ENCODE measurements at regions not wholly inside any gene's neighbourhood (a gene's known extent, or its start where the extent isn't known, plus 50 kb on each side); places are given as distances from the start of the nearest gene placed in this dataset.

- Histone ChIP-seq H3K27me3 (ENCODE audit: low read depth) (peaks cover 6% of the 10 kb centered on the region), H3K4me1 (no peaks in the 10 kb centered on the region), H3K36me3 (no peaks in the 10 kb centered on the region), H3K4me3 (no peak overlapping the region), H3K27ac (replicated peaks) (no peak overlapping the region), H3K9me3 (replicated peaks) (no peaks in the 10 kb centered on the region)
- intact Hi-C loops (cut with micrococcal nuclease) = loop anchor here (10.0 kb wide), 1 partner anchor 1539 kb away; no protein-coding TSS in a partner anchor
- DNase-seq = no peak
- TF ChIP-seq CTCF (IDR thresholded peaks at IDR 0.05; ENCODE audit: borderline replicate concordance) = peak; percentile 50
These were observed 214.1 kb downstream of the NUF2 start for GRCh38 chr1:163535807-163536206.

- H3K27me3 ChIP-seq (ENCODE audit: low read depth) = peaks cover 6% of the 10 kb centered on the region
- no peaks in the 10 kb centered on the region for H3K4me1 ChIP-seq
- H3K4me3 ChIP-seq = no peak overlapping the region
- TF ChIP-seq CTCF (IDR thresholded peaks at IDR 0.05; ENCODE audit: borderline replicate concordance) = no peak
- H3K36me3 ChIP-seq = no peaks in the 10 kb centered on the region
- intact Hi-C loops (cut with micrococcal nuclease) = loop anchor here (10.0 kb wide), 1 partner anchor 1537 kb away; no protein-coding TSS in a partner anchor
- no peak for DNase-seq
- no peak overlapping the region for H3K27ac ChIP-seq (replicated peaks)
- no peaks in the 10 kb centered on the region for H3K9me3 ChIP-seq (replicated peaks)
These were observed 216.1 kb downstream of the NUF2 start for GRCh38 chr1:163537809-163538208.

GRCh38 chr1:163538667-163539066, 216.9 kb downstream of the NUF2 start:
- Histone ChIP-seq H3K27ac (replicated peaks) (no peak overlapping the region), H3K27me3 (ENCODE audit: low read depth) (peaks cover 6% of the 10 kb centered on the region), H3K4me3 (no peak overlapping the region), H3K4me1 (no peaks in the 10 kb centered on the region), H3K36me3 (no peaks in the 10 kb centered on the region), H3K9me3 (replicated peaks) (no peaks in the 10 kb centered on the region)
- no peak for TF ChIP-seq CTCF (IDR thresholded peaks at IDR 0.05; ENCODE audit: borderline replicate concordance)
- DNase-seq = no peak
- intact Hi-C loops (cut with micrococcal nuclease) = loop anchor here (10.0 kb wide), 1 partner anchor 1536 kb away; no protein-coding TSS in a partner anchor

DNA sequence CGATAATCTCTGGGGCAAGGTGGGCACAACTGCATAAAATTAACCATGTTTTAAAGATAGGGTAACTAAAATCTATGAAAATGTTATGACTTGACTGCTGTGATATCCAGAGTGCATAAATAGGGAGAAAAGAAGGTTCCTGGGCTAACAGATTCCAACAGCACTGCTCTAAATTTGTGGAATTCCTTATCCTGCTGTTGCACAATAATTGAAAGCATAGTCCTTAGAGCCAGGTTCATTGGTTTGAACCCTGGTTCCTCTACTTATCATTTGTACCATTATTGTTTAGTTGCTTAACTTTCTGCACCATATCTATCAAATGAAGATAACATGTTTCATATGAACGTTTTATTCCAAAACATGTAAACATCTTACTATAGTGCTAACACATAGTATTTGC, 219.0 kb downstream of the NUF2 start:
- DNase-seq = no peak
- Histone ChIP-seq H3K27me3 (ENCODE audit: low read depth) (peaks cover 6% of the 10 kb centered on the region), H3K27ac (replicated peaks) (no peak overlapping the region), H3K4me3 (no peak overlapping the region), H3K9me3 (replicated peaks) (no peaks in the 10 kb centered on the region), H3K36me3 (no peaks in the 10 kb centered on the region), H3K4me1 (no peaks in the 10 kb centered on the region)
- intact Hi-C loops (cut with micrococcal nuclease) = no loop called here
- no peak for TF ChIP-seq CTCF (IDR thresholded peaks at IDR 0.05; ENCODE audit: borderline replicate concordance)

GRCh38 chr1:163544441-163544840, 222.7 kb downstream of the NUF2 start:
- Histone ChIP-seq H3K9me3 (replicated peaks) (no peaks in the 10 kb centered on the region), H3K36me3 (no peaks in the 10 kb centered on the region), H3K4me3 (no peak overlapping the region), H3K4me1 (no peaks in the 10 kb centered on the region), H3K27me3 (ENCODE audit: low read depth) (no peaks in the 10 kb centered on the region), H3K27ac (replicated peaks) (no peak overlapping the region)
- intact Hi-C loops (cut with micrococcal nuclease) = no loop called here
- DNase-seq = no peak
- TF ChIP-seq CTCF (IDR thresholded peaks at IDR 0.05; ENCODE audit: borderline replicate concordance) = no peak

DNA sequence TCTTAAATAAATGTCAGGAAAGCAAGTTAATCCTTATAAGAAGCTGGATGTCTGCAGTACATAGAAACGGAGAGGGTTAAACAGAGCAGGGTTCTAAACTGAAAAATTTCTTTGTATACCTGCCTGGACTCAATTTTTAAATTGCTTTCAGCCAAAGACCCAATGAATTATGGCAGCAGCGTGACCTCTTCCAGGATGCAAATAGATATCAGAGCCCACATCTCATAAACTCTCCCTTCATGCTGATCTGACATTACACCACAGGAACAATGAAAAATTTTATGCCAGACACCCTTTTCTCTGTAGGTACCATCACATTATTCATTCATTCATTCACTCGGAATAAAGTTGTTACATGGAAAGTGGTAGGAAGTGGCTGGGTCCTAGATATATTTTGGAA, 236.4 kb downstream of the NUF2 start:
- no peak for DNase-seq
- Histone ChIP-seq H3K36me3 (no peaks in the 10 kb centered on the region), H3K27me3 (ENCODE audit: low read depth) (no peaks in the 10 kb centered on the region), H3K4me1 (no peaks in the 10 kb centered on the region), H3K4me3 (no peak overlapping the region), H3K27ac (replicated peaks) (no peak overlapping the region), H3K9me3 (replicated peaks) (peaks cover 4% of the 10 kb centered on the region)
- no peak for TF ChIP-seq CTCF (IDR thresholded peaks at IDR 0.05; ENCODE audit: borderline replicate concordance)
- intact Hi-C loops (cut with micrococcal nuclease) = no loop called here
